Umbilical cord (tissue), 1 donor: ENCODE measurements at regions not wholly inside any gene's neighbourhood (a gene's known extent, or its start where the extent isn't known, plus 50 kb on each side); places are given as distances from the start of the nearest gene placed in this dataset.

ENCODE experiments used
- DNase-seq: peaks from one replicate; pipeline ENCODE4 v3.0.0-alpha.2; 2015; ENCODE audit warnings: low spot score

GRCh38 chr10:36324831-36325230 lies 682.7 kb upstream of the FZD8 start:
- no peak for DNase-seq

- no peak for DNase-seq
These were observed 671.0 kb upstream of the FZD8 start for GRCh38 chr10:36313142-36313541.

GRCh38 chr10:36303896-36304295 lies 661.8 kb upstream of the FZD8 start:
- no peak for DNase-seq

- DNase-seq = no peak
These were observed 660.0 kb upstream of the FZD8 start for GRCh38 chr10:36302086-36302485.

GRCh38 chr10:36301539-36301938 lies 659.4 kb upstream of the FZD8 start:
- no peak for DNase-seq

GRCh38 chr10:36301139-36301538 lies 659.0 kb upstream of the FZD8 start:
- DNase-seq = no peak

- DNase-seq = no peak
These were observed 641.7 kb upstream of the FZD8 start for GRCh38 chr10:36283827-36284226.

GRCh38 chr10:36281831-36282331 lies 639.8 kb upstream of the FZD8 start:
- DNase-seq = peak; percentile 84

GRCh38 chr10:36280890-36281499 lies 638.9 kb upstream of the FZD8 start:
- DNase-seq = peak; percentile 30

- peak; percentile 46 for DNase-seq
These were observed 638.2 kb upstream of the FZD8 start for GRCh38 chr10:36280321-36280741.

GRCh38 chr10:36278176-36278575 lies 636.1 kb upstream of the FZD8 start:
- peak; percentile 12 for DNase-seq

GRCh38 chr10:36277459-36277858 lies 635.4 kb upstream of the FZD8 start:
- DNase-seq = no peak

- DNase-seq = no peak
These were observed 629.7 kb upstream of the FZD8 start for GRCh38 chr10:36271627-36272340.

- DNase-seq = no peak
These were observed 627.1 kb upstream of the FZD8 start for GRCh38 chr10:36269222-36269621.

GRCh38 chr10:36266923-36267322 lies 624.8 kb upstream of the FZD8 start:
- DNase-seq = no peak

- DNase-seq = no peak
These were observed 623.6 kb upstream of the FZD8 start for GRCh38 chr10:36265741-36266140.

- DNase-seq = no peak
These were observed 621.8 kb upstream of the FZD8 start for GRCh38 chr10:36263871-36264270.

GRCh38 chr10:36256948-36257356 lies 614.9 kb upstream of the FZD8 start:
- peak; percentile 92 for DNase-seq

- DNase-seq = peak; percentile 89
These were observed 614.1 kb upstream of the FZD8 start for GRCh38 chr10:36256166-36256565.

GRCh38 chr10:36254199-36254598 lies 612.1 kb upstream of the FZD8 start:
- DNase-seq = peak; percentile 17

GRCh38 chr10:36253731-36254130 lies 611.6 kb upstream of the FZD8 start:
- DNase-seq = no peak

GRCh38 chr10:36251068-36251467 lies 609.0 kb upstream of the FZD8 start:
- no peak for DNase-seq

GRCh38 chr10:36248304-36248981 lies 606.3 kb upstream of the FZD8 start:
- DNase-seq = no peak
